ENCODE measurements at regions not wholly inside any gene's neighbourhood (a gene's known extent, or its start where the extent isn't known, plus 50 kb on each side); places are given as distances from the start of the nearest gene placed in this dataset.

- Histone ChIP-seq H3K36me3 (no peaks in the 10 kb centered on the region), H3K4me3 (no peak overlapping the region), H3K9me3 (no peaks in the 10 kb centered on the region), H3K4me1 (no peaks in the 10 kb centered on the region), H3K27me3 (no peaks in the 10 kb centered on the region), H3K27ac (no peak overlapping the region)
- TF ChIP-seq CTCF (IDR thresholded peaks at IDR 0.05), result no peak
- intact Hi-C loops (cut with DNase I), result no loop called here
- ATAC-seq, result no peak
- DNase-seq, result no peak
Measured at GRCh38 chr2:212610872-212611425, 72.3 kb upstream of the ERBB4 start.

GRCh38 chr2:212609479-212609878 lies 70.9 kb upstream of the ERBB4 start:
- ATAC-seq (no peak), DNase-seq (no peak)
- H3K4me1 ChIP-seq, result no peaks in the 10 kb centered on the region
- H3K9me3 ChIP-seq, result no peaks in the 10 kb centered on the region
- H3K27ac ChIP-seq, result no peak overlapping the region
- H3K36me3 ChIP-seq, result no peaks in the 10 kb centered on the region
- H3K4me3 ChIP-seq, result no peak overlapping the region
- no peak for TF ChIP-seq CTCF (IDR thresholded peaks at IDR 0.05)
- intact Hi-C loops (cut with DNase I), result no loop called here
- H3K27me3 ChIP-seq, result no peaks in the 10 kb centered on the region

- no peak for ATAC-seq
- Histone ChIP-seq H3K4me1 (no peaks in the 10 kb centered on the region), H3K27ac (no peak overlapping the region), H3K4me3 (no peak overlapping the region), H3K36me3 (no peaks in the 10 kb centered on the region), H3K27me3 (no peaks in the 10 kb centered on the region), H3K9me3 (no peaks in the 10 kb centered on the region)
- intact Hi-C loops (cut with DNase I), result no loop called here
- TF ChIP-seq CTCF (IDR thresholded peaks at IDR 0.05), result no peak
- DNase-seq, result no peak
Measured at GRCh38 chr2:212607080-212607479, 68.5 kb upstream of the ERBB4 start.

GRCh38 chr2:212606232-212606631 lies 67.6 kb upstream of the ERBB4 start:
- H3K36me3 ChIP-seq, result no peaks in the 10 kb centered on the region
- H3K9me3 ChIP-seq, result no peaks in the 10 kb centered on the region
- no peaks in the 10 kb centered on the region for H3K27me3 ChIP-seq
- DNase-seq, result no peak
- no peak overlapping the region for H3K4me3 ChIP-seq
- H3K27ac ChIP-seq, result no peak overlapping the region
- no peak for ATAC-seq
- intact Hi-C loops (cut with DNase I), result no loop called here
- no peak for TF ChIP-seq CTCF (IDR thresholded peaks at IDR 0.05)
- no peaks in the 10 kb centered on the region for H3K4me1 ChIP-seq

- no peaks in the 10 kb centered on the region for H3K27me3 ChIP-seq
- H3K4me1 ChIP-seq, result no peaks in the 10 kb centered on the region
- H3K4me3 ChIP-seq, result no peak overlapping the region
- no peaks in the 10 kb centered on the region for H3K9me3 ChIP-seq
- no peak for TF ChIP-seq CTCF (IDR thresholded peaks at IDR 0.05)
- no peak overlapping the region for H3K27ac ChIP-seq
- intact Hi-C loops (cut with DNase I), result no loop called here
- H3K36me3 ChIP-seq, result no peaks in the 10 kb centered on the region
- DNase-seq (no peak), ATAC-seq (no peak)
Measured at GRCh38 chr2:212596688-212597087, 58.1 kb upstream of the ERBB4 start.
